ENCODE measurements at regions not wholly inside any gene's neighbourhood (a gene's known extent, or its start where the extent isn't known, plus 50 kb on each side); places are given as distances from the start of the nearest gene placed in this dataset.

DNA sequence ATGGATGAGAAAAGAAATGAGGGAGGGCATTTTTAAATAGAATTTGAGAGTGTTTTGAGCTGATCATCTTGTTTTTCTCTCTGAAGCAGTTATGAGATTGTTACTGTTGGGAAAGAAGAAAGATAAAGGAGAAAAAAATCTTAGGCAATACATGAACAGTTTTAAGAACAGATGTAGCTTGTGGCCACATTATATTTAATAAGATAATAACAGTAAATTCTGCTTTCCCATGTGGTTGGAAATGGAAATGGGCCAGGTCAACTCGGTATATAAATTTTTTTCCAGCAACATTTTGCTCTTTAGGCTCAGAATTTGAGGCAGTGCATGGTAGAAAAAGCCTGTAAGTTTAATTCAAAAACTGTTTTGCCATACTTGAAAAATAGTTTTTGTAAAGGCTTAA is 118.7 kb downstream of the POSTN start:
- TF ChIP-seq, protein P1, sequence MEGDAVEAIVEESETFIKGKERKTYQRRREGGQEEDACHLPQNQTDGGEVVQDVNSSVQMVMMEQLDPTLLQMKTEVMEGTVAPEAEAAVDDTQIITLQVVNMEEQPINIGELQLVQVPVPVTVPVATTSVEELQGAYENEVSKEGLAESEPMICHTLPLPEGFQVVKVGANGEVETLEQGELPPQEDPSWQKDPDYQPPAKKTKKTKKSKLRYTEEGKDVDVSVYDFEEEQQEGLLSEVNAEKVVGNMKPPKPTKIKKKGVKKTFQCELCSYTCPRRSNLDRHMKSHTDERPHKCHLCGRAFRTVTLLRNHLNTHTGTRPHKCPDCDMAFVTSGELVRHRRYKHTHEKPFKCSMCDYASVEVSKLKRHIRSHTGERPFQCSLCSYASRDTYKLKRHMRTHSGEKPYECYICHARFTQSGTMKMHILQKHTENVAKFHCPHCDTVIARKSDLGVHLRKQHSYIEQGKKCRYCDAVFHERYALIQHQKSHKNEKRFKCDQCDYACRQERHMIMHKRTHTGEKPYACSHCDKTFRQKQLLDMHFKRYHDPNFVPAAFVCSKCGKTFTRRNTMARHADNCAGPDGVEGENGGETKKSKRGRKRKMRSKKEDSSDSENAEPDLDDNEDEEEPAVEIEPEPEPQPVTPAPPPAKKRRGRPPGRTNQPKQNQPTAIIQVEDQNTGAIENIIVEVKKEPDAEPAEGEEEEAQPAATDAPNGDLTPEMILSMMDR (IDR thresholded peaks at IDR 0.05; ENCODE audit: low read length): no peak
- TF ChIP-seq EZH2 (IDR thresholded peaks at IDR 0.05; ENCODE audit: borderline replicate concordance, low read length): no peak
